NK-92 treated with Interleukin-12 subunit alpha and Interleukin-12 subunit beta, amount 100 ng/mL, for 24 hours (cell line): ENCODE measurements at regions not wholly inside any gene's neighbourhood (a gene's known extent, or its start where the extent isn't known, plus 50 kb on each side); places are given as distances from the start of the nearest gene placed in this dataset.
"Not testable (repeated sequence)": the region's sequence is repeated elsewhere in the genome, so short reads cannot be mapped to it uniquely, and the experiment has no call there.

ENCODE experiments used
- DNase-seq: peaks from one replicate; lab custom pipeline; 2025; lab: John Stamatoyannopoulos, UW

DNA sequence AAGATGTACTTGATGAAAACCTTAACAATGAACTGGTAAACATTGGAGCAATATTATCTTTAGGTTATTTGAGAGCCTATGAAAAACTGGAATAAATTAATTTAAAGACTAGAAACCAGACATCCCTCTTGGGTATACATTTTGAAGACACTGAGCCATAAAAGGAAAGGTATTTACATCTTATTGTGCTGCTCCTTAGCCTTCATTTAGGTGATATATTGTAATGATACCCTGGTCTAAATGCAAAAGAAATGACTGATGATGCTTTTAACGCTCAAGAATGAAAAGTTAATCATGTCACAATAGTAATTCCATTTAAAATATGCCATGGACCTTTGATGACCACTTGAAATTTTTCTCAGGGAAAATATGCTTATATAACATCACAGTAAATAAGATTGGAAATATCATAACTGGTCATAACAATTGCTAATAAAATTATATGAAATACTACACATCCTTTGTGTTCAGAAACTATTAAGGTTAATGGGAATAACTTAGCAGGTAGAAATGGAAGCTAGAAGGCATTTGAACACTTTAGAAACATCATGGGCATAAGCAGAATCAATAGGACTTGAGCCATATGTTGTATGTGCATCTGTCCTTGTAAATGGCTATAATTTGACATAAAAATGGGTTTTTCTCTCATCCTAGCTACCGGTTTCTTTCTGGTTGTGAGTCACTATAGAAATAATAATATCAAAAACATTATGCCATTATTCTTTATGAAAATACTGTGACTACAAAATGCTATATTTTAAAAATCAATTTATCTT is 979.7 kb downstream of the RAPGEF2 start:
- no peak for DNase-seq

DNA sequence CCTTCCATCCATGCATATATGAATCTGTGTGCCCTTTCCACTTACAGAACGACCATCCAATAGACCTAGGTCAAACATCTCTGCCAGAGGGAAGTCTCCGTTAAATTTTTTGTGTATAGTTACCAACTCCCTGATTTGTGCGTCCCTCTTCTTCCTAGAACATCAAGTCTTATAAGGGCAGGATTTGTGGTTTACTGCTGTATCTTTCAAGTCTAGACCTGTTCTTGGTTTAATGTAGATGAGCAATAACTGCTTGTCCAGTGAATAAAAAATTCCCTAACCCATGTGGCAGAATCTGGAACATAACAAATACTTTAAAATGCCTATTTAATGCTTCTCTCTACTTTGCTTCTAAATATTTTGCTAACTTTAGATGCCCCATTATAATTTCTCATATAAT is 988.8 kb downstream of the RAPGEF2 start:
- DNase-seq: no peak

DNA sequence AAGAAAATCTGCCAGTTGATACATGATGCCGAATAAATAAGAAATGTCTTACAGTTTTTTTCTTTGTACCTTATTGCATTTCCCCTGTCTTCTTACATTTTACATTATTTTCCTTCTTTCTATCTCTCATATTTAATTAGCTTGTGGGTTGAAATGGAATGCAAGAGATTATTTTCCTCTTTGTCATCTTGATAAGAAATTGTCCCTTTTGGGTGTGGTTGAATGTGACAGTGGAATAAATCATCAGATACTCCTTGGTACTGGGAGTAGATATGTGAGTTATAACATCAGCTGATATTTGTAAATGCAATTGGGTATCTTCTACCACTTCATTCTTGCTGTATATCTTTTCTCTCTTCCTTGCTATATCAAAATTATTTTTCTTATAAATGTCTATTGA is 997.4 kb downstream of the RAPGEF2 start:
- DNase-seq: no peak

DNA sequence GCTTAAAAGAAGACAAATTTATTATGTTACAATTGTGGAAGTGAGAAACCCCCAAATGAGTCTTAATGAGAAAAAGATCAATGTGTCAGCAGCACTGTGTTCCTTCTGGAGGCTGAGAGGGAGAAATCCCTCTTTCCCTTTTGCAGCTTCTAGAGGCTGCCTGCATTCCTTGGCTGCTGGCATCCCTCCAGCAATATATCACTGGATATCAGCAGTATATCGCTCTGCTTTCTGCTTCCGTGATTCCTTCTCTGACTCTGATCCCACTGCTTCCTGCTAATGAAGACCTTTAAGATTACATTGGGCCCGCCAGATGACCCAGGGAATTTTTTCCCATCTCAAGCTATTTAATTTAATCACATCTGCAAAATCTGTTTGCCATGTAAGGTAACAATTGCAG is 1008.0 kb downstream of the RAPGEF2 start:
- no peak for DNase-seq

DNA sequence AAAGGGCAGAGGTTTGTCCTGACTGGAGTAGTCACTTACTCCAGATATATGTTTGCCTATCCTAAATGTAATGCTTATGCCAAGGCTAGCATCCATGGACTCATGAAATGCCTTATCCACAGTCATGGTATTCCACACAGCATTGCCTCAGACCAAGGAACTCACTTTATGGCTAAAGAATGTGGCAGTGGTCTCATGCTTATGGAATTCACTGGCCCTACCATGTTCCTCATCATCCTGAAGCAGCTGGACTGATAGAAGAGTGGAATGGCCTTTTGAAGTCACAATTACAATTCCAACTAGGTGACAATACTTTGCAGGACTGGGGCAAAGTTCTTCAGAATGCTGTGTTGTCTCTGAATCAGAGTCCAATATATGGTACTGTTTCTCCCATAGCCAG is 1014.8 kb downstream of the RAPGEF2 start:
- no peak for DNase-seq

DNA sequence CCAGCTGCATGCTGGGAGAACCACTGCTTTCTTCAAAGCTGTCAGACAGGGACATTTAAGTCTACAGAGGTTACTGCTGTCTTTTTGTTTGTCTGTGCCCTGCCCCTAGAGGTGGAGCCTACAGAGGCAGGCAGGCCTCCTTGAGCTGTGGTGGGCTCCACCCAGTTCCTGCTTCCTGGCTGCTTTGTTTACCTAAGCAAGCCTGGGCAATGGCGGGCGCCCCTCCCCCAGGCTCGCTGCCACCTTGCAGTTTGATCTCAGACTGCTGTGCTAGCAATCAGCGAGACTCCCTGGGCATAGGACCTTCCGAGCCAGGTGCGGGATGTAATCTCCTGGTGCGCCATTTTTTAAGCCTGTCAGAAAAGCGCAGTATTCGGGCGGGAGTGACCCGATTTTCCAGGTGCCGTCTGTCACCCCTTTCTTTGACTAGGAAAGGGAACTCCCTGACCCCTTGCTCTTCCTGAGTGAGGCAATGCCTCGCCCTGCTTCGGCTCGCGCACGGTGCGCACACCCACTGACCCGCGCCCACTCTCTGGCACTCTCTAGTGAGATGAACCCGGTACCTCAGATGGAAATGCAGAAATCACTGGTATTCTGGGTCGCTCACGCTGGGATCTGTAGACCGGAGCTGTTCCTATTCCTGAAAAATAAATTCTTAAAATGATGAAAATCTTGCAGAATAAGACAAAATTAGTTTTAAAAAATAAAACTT is 1022.9 kb downstream of the RAPGEF2 start:
- DNase-seq: not testable (repeated sequence)

DNA sequence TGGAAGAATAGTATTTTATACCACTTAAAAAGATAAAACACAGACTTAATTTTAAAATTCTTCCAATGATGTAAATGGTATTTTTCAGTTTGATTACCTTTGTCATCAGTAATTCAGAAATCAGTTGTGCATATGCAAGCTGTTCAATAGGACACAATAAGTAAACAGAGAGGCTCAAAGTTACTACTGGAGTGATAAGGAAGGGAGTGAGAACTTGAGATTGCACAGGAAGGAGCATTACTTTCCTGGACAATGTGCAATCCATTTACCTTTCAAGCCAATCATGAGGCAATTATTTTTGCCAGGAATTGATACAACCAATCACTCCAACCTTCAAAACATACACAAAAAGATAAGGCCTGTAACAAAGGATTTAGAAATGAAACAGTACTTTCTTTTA is 1024.3 kb downstream of the RAPGEF2 start:
- no peak for DNase-seq

DNA sequence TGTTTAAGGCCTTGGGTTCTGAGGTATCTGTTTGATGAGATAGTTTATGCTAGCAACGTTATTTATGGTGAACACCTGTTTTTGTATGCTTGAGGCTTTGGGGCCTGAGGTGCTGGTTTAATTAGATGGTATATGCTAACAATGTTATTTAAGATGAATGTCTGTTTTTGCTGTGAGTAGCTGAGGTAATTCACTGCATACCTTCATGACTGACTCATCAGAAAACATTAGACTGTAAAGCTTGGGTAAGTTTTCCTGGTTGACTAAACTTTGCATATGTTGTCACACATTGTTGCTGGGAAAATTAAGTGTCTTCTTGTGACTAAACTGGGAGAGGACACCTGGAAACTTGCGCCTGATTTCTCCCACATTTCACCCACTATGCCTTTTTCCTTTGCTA is 1026.6 kb downstream of the RAPGEF2 start:
- DNase-seq: no peak

DNA sequence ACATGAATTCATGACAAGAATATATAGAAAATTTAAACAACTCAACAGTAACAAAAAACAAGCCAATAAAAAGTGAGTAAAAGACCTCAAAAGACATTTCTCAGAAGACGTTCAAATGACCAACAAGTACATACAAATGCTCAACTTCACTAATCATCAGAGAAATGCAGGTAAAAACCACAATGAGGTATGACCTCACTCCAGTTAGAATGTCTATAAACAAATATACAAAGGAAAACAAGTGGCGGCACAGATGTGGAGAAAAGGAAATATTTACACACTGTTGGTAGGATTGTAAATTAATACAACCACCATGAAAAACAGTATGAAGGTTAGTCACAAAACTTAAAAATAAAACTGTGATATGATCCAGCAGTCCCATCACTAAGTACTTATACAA is 1033.1 kb downstream of the RAPGEF2 start:
- DNase-seq: no peak

DNA sequence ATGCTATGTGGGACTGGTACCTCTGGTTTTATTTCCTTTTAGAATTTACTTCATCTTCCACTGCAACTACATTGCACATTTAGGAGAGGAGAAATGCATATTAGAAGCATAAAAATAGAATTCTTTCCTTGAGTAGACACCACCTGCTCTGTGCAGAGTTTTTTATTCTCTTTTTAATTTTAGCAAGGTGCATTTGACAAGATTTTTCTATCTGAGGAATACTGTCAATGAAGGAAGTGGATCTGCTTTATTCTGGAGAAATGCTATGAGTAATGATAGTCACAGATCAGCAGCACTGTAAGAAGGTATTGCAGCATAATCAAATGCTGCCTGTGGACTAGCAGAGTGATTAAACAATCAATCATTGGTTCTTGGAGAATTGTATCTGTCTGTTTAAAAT is 1038.3 kb downstream of the RAPGEF2 start:
- no peak for DNase-seq

DNA sequence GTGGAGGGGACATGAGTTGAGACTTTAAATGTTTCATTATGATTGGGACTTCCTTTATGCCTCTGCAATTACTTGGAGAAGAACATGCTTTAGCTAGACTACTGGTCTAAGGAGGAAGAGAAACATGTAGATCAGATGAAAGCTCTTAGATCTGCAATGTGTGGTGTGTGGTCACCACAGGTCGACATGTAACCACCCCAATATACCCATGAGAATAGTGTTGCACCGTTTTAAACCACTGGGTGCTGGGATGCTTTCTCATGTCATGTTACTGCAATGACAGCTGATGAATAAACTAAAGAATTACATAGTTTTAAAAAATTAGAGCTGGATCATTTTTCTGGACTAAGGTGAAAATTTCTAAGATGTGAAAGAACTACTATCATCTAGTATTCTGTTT is 1039.7 kb downstream of the RAPGEF2 start:
- no peak for DNase-seq

DNA sequence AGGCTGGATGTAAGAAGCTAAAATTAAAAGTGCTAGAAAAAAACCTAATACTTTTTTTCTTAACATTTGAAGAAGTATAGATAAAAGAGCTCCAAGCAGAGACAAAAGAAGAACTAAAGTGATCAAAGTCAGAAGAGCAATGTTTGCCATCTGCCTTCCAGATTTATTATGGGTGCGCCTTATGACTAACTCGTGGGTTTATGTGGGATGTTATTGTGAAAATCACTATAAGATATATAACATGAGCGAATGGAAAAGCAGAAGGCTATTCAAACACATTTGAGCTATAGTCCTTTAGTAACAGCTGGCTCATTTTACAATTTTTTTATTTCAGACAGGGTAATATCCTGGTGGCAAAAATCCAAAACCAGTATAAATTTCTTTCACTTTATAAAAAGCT is 1040.7 kb downstream of the RAPGEF2 start:
- no peak for DNase-seq

DNA sequence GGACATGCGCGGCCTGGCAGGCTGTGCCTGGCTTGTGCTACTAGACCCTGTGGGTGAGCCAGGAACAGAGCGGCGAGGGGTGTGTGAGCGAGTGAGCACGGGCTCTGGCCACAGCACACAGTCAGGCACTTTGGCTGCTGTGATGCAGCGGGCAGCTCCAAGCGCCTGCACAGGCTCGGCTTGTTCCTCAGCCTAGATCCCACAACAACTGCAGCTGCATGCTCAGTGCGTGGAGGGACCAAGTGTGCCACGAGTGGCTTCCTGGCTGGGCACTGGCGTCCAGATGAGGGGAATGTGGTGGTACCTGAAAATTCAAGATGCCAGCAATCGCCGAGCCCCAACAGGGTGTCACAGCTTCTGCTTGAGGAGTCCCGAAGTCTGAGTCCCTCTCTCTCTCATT is 1056.6 kb downstream of the RAPGEF2 start:
- DNase-seq: no peak

DNA sequence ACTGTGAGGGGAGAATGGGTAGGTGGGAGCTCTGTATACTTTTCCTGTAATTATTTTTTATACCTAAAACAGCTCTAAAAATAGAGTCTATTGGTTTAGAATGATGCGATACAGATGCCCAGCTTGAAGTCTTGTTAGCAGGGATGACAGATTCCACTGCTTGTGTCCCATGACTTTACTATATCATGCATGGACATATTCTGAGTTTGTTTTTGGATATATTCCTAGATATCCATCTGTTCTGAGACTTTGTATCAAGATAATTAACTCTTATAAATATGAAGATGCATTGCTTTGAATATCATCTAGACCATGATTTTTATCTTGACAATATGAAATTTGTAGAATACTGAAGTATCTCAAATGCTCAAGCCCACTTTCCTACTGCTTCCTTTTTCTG is 1058.1 kb downstream of the RAPGEF2 start:
- no peak for DNase-seq

DNA sequence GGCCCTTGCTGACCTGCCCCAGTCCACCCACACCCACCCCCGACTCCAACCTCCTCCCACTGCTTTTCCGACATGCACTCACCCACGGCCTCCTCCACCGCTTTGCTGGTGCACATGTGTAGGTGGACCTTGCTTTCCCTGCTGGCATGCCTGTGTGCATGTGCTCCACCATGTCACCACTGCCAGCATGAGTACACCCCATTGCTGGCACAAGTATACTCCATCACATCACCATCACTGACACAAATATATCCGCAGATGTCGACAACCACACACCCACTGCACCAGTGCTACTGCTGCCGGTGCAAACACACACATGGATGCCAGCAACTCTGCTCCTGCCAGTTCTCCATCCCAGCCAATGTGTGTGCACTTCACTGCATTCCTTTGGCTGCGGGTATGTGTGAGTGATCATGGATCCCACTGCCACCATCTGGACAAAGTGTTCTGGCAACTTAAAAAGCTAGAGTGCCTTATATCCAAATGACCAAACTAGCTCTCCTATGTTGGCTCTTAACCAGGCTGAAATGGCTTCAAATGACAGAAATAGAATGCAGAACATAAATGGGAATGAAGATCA is 1072.3 kb downstream of the RAPGEF2 start:
- DNase-seq: no peak

DNA sequence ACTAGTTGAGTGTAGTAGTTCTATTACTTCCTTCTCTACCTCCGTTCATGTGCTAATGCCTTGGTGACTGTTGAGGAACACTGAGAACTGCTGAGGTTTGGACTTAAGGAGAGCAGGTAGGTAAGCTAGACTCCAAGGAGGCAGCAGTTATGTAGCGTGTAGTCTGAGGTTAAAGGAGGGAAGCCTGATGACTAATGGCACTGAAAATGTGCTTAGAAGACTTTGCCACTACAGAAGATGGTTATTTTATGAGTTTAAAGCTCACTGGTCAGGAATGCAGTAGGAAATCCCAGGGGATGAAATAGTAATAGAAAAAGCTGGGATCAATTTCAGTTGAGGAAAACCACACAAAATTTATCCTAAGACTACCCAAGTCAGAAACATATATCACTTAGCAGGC is 1077.3 kb downstream of the RAPGEF2 start:
- no peak for DNase-seq

DNA sequence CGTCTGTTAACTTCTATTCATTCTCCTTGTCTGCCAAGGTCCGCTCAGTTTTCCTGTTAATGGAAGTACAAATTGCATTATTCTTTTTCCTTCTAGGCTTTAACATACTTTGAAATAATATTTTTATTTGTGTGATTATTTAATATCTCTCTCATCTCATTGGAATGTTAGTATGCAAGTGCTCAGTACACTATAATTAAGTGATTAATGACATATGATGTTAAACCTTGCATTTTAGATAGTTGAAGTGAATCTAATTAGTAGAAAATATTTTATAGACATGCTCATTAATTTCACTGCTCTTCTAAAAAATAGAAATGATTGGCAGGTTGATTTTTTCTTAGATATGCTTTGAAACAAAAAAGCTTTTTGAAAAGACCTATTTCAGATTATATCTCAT is 1079.8 kb downstream of the RAPGEF2 start:
- no peak for DNase-seq

DNA sequence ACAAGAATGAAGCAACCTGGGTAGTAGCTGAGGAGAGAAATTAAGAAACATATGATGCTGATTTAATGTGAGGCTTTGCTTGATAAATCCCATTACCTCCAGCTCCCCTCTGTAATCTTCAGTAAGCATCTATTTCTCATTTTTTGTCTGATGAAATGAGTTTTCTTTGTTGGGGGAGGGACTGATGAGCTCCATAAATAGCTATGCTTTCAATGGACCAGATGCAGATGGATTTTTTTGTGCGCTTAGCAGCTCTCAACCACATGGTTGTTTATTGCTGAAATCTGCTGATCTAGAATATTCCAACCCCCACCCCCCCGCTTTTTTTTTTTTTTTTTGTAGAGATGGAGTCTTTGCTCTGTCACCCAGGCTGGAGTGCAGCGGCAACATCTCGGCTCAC is 1082.0 kb downstream of the RAPGEF2 start:
- DNase-seq: no peak

DNA sequence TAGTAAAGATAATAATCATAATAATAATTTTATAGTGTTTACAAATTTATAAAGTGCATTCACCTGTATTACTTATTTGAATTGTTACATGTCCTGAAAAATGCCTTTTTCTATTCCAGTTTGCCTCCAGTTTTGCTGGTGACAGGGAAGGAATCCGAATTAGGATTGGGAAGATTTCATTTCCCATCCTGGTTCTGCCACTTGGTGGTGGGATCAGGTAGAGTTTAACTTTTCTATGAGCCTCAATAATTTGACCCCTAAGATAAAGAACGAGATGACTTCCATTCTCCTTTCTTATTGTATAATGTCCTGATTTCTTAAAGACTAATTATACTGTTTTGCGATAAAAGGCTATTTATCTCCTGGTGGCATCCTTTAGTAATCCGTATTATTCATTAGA is 1090.9 kb downstream of the RAPGEF2 start:
- DNase-seq: no peak

DNA sequence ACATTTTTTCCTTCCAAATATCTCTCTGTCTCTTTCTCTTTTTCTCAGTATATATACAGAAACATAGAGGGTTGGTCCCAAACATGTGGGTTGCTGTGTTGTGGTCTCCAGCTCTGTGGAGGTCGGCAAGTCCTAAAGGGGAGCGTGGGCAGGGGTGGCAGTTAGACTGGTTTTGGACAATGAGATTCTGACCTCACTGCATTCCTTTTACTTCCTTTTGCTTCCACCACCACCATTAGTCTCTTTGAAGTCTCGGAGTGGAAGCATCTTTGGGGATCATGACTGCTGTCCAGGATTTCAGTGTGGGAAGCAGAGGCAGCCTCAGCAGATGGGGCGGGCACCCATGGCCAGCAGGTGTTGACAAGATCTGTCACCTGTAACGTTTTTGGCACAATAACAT is 1091.8 kb downstream of the RAPGEF2 start:
- no peak for DNase-seq

DNA sequence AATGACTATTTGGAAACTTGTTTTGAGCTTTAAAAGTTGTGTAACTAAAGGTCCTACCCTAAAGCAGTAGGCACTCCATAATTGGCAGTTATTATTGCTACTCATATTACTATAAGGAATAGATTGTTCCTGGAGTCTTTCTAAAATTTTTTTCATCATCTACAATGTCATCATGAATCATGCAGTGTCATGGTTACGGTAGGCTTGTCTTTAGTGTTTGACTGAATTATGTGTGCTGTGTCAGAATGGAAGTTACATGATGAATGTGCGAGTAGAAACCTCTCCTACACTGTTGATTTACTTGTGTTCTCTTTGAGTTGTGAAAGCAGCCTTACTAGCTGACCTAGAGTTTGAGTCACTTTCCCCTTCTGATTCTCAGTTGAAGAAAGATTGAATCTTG is 1099.9 kb downstream of the RAPGEF2 start:
- DNase-seq: no peak

DNA sequence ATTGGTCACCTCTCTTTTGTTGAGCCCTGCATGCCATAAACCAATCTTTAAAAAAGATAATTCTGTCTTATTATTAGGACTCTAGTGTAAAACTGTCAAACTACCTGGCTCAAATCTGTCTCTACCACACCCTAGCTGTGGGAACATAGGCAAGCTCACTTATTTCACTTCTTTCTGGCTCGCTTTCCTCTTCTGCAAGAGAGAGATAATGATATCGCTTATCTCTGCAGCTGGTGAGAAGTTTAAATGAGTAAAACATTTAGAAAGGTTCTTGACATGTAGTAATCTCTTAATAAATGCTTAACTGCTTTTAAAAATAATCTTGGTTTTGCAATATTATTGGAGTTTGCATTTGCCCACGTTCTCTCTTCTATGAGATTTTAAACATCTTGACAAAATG is 1109.2 kb downstream of the RAPGEF2 start:
- no peak for DNase-seq

DNA sequence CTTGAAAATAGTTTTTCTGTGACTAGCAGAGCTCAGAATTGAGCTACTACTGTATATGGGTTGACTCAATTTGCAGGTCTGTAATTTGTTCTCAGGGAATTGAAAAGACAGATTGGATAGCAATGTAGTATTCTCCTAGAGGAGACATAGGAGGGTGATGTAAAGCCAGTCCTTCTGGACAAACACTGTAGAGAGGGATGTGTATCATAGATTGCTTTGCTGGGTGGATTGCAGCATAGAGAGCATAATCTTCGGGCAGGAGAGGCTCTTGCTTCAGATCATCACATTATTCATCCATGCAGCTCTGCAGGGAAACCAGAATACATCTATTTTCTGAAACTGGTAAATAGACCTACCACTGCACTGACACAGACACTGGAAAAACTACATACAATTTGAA is 1110.5 kb downstream of the RAPGEF2 start:
- DNase-seq: no peak

DNA sequence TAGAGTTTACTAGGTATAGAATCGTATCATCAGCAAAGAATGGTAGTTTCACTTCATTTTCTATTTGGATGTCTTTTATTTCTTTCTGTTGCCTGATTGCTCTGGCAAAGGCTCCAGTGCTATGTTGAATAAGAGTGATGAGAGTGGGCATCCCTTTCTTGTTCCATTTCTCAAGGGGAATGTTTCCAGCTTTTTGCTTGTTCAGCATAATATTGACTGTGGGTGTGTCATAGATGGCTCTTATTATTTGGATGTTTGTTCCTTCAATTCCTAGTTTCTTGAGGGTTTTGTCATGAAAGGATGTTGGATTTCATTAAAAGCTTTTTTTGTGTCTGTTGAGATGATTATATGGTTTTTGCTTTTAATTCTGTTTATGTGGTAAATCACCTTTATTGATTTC is 1114.5 kb downstream of the RAPGEF2 start:
- no peak for DNase-seq
